ENCODE measurements at regions not wholly inside any gene's neighbourhood (a gene's known extent, or its start where the extent isn't known, plus 50 kb on each side); places are given as distances from the start of the nearest gene placed in this dataset.

GRCh38 chr10:44850356-44850934, 60.7 kb upstream of the TMEM72 start:
- TF ChIP-seq, protein P1, sequence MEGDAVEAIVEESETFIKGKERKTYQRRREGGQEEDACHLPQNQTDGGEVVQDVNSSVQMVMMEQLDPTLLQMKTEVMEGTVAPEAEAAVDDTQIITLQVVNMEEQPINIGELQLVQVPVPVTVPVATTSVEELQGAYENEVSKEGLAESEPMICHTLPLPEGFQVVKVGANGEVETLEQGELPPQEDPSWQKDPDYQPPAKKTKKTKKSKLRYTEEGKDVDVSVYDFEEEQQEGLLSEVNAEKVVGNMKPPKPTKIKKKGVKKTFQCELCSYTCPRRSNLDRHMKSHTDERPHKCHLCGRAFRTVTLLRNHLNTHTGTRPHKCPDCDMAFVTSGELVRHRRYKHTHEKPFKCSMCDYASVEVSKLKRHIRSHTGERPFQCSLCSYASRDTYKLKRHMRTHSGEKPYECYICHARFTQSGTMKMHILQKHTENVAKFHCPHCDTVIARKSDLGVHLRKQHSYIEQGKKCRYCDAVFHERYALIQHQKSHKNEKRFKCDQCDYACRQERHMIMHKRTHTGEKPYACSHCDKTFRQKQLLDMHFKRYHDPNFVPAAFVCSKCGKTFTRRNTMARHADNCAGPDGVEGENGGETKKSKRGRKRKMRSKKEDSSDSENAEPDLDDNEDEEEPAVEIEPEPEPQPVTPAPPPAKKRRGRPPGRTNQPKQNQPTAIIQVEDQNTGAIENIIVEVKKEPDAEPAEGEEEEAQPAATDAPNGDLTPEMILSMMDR (IDR thresholded peaks at IDR 0.05; ENCODE audit: extremely low read depth, missing control alignments), result no peak
- no peak for DNase-seq (ENCODE audit: low spot score)

DNA sequence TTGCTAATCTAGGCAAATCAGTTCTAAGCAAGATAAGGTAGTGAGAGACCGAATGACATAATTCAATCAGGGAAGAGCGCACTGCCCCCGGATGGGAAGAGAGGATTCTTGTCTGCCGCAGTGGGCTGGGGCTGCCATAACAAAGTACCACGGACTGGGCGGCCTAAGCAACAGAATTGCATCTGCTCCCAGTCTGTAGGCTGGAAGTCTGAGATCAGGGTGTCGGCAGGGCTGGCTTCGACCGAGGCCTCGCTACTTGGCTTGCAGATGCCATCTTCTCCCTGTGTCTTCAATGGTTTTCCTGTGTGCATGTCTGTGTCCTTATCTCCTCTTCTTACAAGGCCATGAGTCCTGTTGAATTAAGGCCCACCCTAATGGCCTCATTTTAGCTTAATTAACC, 59.7 kb upstream of the TMEM72 start:
- TF ChIP-seq, protein P1 (IDR thresholded peaks at IDR 0.05; ENCODE audit: extremely low read depth, missing control alignments), result no peak
- DNase-seq (ENCODE audit: low spot score), result no peak

GRCh38 chr10:44851881-44852280, 59.3 kb upstream of the TMEM72 start:
- no peak for DNase-seq (ENCODE audit: low spot score)
- TF ChIP-seq, protein P1 (IDR thresholded peaks at IDR 0.05; ENCODE audit: extremely low read depth, missing control alignments), result no peak

DNA sequence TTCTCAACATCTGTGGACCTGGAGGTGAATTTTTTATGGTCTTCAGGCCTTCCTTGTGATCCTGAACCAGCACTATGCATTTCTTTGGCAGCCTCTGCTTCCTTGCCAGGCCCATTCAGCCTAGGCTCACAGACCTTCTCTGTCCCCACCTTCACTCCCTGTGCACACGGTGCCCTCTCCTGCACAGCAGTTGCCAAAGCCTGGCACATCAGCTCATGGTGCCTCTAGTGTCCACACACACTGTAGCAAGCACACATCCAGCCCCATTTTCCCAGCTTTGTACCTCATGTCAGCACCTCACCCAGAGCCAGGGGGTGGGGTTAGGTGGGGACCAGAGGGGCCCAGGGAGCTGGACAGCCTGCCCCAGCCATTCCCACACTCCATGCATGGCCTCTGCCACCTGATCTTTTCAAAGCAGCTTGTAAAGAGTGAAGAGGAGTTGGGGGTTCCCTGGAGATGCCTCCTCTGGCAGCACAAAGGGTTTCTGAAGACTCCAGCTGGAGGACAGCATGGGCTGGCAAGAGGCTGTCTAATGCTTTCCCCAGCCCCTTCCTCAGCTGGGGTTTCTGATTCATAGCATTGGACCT, 57.9 kb upstream of the TMEM72 start:
- DNase-seq (ENCODE audit: low spot score), result no peak
- TF ChIP-seq, protein P1 (IDR thresholded peaks at IDR 0.05; ENCODE audit: extremely low read depth, missing control alignments), result no peak

DNA sequence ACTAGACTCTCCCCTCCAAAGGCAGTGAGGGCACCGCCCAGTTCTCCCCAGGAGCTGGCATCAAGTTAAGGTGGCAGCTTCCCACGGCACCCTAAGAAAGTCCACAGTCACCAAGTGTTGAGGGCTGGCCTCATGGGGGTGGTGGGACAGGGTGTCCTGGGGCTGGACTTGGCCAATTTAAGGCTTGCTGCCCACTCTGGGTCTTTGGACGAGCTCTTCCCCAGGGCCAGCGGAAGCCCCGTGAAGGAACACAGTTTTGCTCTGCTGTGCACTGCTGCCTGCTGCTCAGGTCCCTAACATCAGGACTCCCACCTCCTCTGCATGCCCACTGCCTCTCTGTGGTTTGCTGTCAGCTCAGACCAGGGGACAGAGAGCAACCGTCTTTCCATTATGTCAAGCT, 57.3 kb upstream of the TMEM72 start:
- TF ChIP-seq, protein P1 (IDR thresholded peaks at IDR 0.05; ENCODE audit: extremely low read depth, missing control alignments), result no peak
- DNase-seq (ENCODE audit: low spot score), result no peak

- TF ChIP-seq, protein P1 (IDR thresholded peaks at IDR 0.05; ENCODE audit: extremely low read depth, missing control alignments), result no peak
- DNase-seq (ENCODE audit: low spot score), result no peak
Observed at GRCh38 chr10:44854693-44855350, 56.3 kb upstream of the TMEM72 start.

DNA sequence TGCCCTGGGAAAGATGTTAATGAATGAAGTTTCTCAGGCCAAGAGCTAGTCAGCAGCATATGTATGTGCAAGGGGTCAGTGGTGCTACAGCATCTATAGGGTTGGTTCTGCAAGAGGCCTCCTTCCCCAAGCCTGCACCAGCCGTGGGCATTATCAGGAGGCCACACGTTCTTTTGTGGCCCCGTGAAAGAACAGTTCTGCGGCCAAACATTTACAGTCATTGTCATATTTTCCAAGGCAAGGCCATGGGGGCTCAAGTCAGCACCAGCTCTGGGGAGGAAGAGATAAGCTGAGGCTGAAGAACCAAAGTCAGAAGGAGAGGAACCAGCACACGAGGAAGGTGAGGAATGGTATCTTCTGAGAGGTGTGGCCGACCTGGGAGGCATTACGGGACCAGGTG, 54.4 kb upstream of the TMEM72 start:
- no peak for DNase-seq (ENCODE audit: low spot score)
- TF ChIP-seq, protein P1 (IDR thresholded peaks at IDR 0.05; ENCODE audit: extremely low read depth, missing control alignments), result no peak
